ENCODE measurements at regions not wholly inside any gene's neighbourhood (a gene's known extent, or its start where the extent isn't known, plus 50 kb on each side); places are given as distances from the start of the nearest gene placed in this dataset.
A peak's percentile ranks its signal among the peaks of the same experiment; 100 is the strongest.

DNA sequence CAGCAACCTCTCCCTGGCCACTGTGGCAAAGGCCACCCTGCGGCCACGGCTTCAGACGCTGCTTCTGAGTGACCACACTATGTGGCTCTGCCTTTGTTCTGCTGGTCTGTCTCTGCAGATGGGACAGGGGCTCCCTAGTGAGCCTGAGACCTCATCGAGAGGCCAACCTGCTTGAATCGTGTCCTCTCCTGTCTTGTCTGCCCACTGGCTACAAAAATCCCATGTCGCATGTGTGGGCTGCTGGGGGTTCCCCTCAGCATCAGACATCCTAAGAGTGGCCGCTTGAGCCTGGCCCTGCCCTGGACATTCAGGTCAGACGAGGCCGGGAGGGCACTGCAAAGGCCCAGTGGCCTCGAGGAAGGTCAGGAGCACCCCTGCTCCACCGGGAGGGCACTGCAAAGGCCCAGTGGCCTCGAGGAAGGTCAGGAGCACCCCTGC is 222.9 kb downstream of the DLL1 start:
- Histone ChIP-seq H3K36me3 (no peaks in the 10 kb centered on the region), H3K9me3 (ENCODE audit: low read depth) (no peaks in the 10 kb centered on the region), H3K27me3 (no peaks in the 10 kb centered on the region), H3K4me1 (ENCODE audit: low read depth) (no peaks in the 10 kb centered on the region), H3K27ac (no peak overlapping the region), H3K4me3 (no peak overlapping the region)
- TF ChIP-seq CTCF (IDR thresholded peaks at IDR 0.05; ENCODE audit: low read depth, low read length), result no peak
- no peak for DNase-seq (ENCODE audit: low read depth in 1 of 2, low spot score in 1 of 2)

GRCh38 chr6:170067181-170067641 is 223.7 kb downstream of the DLL1 start:
- Histone ChIP-seq H3K4me3 (no peak overlapping the region), H3K9me3 (ENCODE audit: low read depth) (no peaks in the 10 kb centered on the region), H3K36me3 (no peaks in the 10 kb centered on the region), H3K4me1 (ENCODE audit: low read depth) (no peaks in the 10 kb centered on the region), H3K27ac (no peak overlapping the region), H3K27me3 (no peaks in the 10 kb centered on the region)
- no peak for TF ChIP-seq CTCF (IDR thresholded peaks at IDR 0.05; ENCODE audit: low read depth, low read length)
- peak in 1 of 2 donors; percentile 12 for DNase-seq (ENCODE audit: low read depth in 1 of 2, low spot score in 1 of 2)

DNA sequence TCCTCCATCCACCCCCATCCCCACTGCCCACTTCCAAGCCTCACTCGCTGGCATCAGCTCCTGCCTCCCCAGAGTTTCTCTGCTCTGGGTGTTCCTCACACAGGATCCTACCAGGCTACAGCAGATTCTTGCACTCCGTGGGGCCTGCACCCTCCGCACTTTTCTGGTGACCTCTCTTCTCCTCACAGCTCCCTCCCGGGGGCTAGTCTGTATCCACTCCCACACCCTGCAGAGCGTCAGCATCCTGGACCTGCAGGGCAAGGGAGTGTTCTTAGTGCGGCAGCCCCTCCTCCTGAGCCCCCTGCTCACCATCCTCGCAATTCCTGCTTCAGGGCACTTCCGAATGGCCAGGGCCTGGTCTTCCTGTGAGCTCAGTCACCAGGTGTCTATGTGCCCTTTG is 224.2 kb downstream of the DLL1 start:
- DNase-seq (ENCODE audit: low read depth in 1 of 2, low spot score in 1 of 2), result no peak

DNA sequence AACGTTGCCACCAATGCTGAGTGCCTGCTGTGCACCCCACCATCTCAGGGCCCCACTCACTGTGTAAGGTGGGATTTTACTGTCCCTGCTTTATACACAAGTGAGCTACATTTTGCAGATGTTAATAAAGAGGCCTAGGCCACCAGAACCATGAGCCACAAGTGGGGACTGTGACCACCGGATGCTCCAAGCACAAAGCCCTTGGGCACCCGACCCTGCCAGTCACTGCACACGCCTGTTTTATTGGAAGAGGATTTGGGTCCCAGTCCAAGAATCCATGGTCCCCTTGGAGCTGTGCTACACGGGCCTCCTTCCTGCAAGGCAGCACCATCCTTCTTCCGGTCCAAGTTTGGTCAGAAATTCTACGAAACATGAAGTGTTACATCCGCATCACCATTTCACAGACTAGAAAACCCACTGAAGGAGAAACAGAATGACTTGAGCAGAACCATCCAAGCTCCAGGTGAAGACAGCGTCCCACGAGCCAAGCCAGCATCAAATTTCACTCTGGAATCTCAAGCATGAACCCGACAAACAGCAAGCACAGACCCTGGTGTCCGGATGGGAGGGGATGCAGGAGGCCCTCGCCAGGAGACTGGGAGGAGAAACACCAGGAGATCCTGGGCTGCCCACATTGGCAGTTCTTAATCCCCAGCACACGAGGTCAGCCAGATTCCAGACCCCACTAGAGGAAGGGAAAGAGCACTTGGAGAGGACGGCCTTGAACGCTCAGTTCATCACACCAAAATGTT is 226.9 kb downstream of the DLL1 start:
- Histone ChIP-seq H3K36me3 (no peaks in the 10 kb centered on the region), H3K4me3 (no peak overlapping the region), H3K27ac (no peak overlapping the region), H3K9me3 (ENCODE audit: low read depth) (no peaks in the 10 kb centered on the region), H3K27me3 (no peaks in the 10 kb centered on the region), H3K4me1 (ENCODE audit: low read depth) (no peaks in the 10 kb centered on the region)
- DNase-seq (ENCODE audit: low read depth in 1 of 2, low spot score in 1 of 2), result peak in 1 of 2 donors; percentile 44
- TF ChIP-seq CTCF (IDR thresholded peaks at IDR 0.05; ENCODE audit: low read depth, low read length), result no peak

More for the DNA sequence above, 224.2 kb downstream of the DLL1 start:
- Histone ChIP-seq H3K9me3 (ENCODE audit: low read depth) (no peaks in the 10 kb centered on the region), H3K27me3 (no peaks in the 10 kb centered on the region), H3K4me3 (no peak overlapping the region), H3K36me3 (no peaks in the 10 kb centered on the region), H3K4me1 (ENCODE audit: low read depth) (no peaks in the 10 kb centered on the region), H3K27ac (no peak overlapping the region)
- no peak for TF ChIP-seq CTCF (IDR thresholded peaks at IDR 0.05; ENCODE audit: low read depth, low read length)

GRCh38 chr6:170063431-170063830 is 227.4 kb downstream of the DLL1 start:
- DNase-seq (ENCODE audit: low read depth in 1 of 2, low spot score in 1 of 2), result no peak
- H3K27me3 ChIP-seq, result no peaks in the 10 kb centered on the region
- H3K27ac ChIP-seq, result no peak overlapping the region
- TF ChIP-seq CTCF (IDR thresholded peaks at IDR 0.05; ENCODE audit: low read depth, low read length), result no peak
- H3K9me3 ChIP-seq (ENCODE audit: low read depth), result no peaks in the 10 kb centered on the region
- no peak overlapping the region for H3K4me3 ChIP-seq
- H3K4me1 ChIP-seq (ENCODE audit: low read depth), result no peaks in the 10 kb centered on the region
- no peaks in the 10 kb centered on the region for H3K36me3 ChIP-seq
